HG03064 (cell line): ENCODE measurements at regions not wholly inside any gene's neighbourhood (a gene's known extent, or its start where the extent isn't known, plus 50 kb on each side); places are given as distances from the start of the nearest gene placed in this dataset.
"Not testable (repeated sequence)": the region's sequence is repeated elsewhere in the genome, so short reads cannot be mapped to it uniquely, and the experiment has no call there.

Source experiments
- ATAC-seq: cut with Tn5 transposase; IDR thresholded peaks from one replicate; pipeline ENCODE4 v1.9.1; 2021; ENCODE audit warnings: low read depth; ENCODE audit not compliant: unreplicated experiment

DNA sequence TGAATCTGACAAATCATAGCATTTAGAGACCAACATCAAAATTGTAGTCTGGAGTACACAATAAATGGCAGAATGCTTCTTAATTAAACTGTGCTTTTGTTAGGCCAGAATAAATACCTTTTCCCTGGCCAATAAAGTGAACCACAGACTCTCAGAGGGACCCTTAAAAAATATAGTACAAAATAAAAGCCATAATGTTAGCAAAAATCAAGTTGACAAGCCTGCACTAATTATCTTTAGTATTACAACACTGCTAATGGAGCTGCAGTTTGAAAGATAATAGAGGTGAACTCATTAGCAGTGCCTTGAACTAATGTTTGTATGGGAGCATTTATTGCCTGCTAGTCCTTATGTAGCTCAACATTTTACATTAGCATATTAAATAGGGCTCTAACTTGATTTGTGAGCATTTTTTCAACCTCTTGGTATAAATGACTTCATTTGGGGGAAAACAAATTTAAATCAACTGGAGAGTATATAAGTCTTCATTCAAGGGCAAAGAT, 801.3 kb downstream of the EPHA3 start:
- no peak for ATAC-seq

- ATAC-seq: no peak
Observed at GRCh38 chr3:89912031-89912430, 804.6 kb downstream of the EPHA3 start.

DNA sequence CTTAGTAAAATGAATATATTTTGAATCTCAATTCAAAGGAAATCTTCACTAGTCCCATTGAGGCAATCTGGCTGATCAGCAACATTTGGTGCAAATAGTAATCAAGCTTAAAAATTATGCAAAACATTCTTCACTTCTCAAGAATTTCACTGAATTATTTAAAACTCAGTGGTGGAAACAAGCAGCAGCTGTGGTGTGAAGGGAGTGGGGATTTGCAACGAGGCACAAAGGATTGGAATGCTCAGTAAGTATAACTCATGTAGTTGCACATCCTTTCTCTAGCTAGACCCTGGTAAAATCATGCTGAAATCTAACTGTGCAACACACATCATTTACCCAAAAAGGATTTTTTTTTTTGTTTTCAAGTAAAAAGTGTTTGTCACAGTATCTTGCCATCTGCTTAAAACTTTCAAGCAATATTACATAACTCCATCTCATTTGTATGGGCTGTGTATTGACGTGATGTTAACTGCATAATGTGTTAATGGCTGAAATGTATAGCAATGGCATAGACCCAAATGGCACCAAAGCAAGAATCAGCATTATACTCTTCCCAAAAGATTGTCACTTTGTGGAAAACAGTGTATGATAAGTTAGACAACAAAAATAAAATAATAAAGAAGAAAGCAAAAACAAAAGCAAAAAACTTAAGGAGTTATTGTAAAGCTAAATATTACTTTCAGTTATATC, 816.6 kb downstream of the EPHA3 start:
- ATAC-seq: no peak

DNA sequence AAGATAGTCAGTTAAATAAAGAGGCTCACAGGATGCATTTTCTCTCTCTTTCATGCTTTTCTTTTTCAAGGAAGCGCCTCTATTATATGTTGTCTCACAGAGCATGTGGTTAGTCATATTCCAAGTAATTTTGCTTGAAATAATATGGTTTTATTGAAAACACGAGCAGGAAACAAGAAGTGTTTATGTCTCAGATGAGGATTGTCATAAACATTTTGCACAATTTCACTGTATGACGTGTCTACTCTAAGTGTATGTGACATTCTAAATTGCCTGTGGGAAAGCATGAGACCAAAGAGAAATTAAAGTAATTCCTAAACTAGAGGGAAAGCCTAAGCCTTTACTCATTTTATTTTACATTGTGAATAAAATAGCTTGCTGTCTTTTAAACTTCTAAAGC, 818.6 kb downstream of the EPHA3 start:
- no peak for ATAC-seq

- no peak for ATAC-seq
Observed at GRCh38 chr3:89932882-89933281, 825.5 kb downstream of the EPHA3 start.

DNA sequence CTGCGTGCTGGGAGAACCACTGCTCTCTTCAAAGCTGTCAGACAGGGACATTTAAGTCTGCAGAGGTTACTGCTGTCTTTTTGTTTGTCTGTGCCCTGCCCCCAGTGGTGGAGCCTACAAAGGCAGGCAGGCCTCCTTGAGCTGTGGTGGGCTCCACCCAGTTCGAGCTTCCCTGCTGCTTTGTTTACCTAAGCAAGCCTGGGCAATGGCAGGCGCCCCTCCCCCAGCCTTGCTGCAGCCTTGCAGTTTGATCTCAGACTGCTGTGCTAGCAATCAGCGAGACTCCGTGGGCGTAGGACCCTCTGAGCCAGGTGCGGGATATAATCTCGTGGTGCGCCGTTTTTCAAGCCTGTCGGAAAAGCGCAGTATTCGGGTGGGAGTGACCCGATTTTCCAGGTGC, 837.0 kb downstream of the EPHA3 start:
- ATAC-seq: not testable (repeated sequence)

GRCh38 chr3:89946884-89947283, 839.5 kb downstream of the EPHA3 start:
- no peak for ATAC-seq

- ATAC-seq: no peak
Observed at GRCh38 chr3:89947337-89947954, 840.0 kb downstream of the EPHA3 start.

- no peak for ATAC-seq
Observed at GRCh38 chr3:89948008-89948407, 840.6 kb downstream of the EPHA3 start.

- ATAC-seq: no peak
Observed at GRCh38 chr3:89950772-89951171, 843.4 kb downstream of the EPHA3 start.

DNA sequence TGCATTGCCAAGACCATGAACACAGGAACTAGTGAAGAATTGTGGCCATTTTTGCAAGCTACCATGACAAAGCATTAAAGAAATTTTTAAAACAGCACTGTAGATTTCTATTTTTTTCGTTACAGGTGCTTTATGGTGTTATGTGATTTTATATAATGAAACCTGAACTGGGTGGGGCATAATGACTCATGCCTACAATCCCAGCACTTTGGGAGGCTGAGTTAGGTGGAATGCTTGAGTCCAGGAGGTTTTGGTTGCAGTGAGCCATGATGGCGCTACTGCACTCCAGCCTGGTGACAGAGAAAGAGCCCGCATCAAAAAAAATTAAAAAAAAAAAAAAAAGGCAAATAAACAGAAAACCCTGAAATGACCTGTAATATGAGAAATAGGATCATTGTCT, 846.7 kb downstream of the EPHA3 start:
- ATAC-seq: no peak

DNA sequence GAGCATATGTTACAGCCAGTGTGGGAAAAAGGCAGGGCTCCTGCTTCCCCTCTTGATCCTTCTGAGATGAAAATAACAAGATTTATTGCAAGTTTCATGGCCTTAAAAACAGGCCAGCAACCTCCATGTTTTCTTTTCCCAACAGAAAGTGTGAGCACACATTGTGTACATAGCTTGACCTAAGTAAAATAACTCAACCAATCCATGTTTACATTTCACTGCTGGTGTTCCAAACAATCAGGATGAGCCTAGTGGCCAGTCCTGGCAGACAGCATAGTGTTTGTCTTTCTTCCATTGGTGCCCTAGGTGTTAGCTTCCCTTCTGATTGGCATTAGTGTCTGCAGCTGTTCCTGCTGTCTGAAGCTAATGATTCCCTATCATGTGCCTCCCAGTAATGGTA, 847.7 kb downstream of the EPHA3 start:
- ATAC-seq: no peak

DNA sequence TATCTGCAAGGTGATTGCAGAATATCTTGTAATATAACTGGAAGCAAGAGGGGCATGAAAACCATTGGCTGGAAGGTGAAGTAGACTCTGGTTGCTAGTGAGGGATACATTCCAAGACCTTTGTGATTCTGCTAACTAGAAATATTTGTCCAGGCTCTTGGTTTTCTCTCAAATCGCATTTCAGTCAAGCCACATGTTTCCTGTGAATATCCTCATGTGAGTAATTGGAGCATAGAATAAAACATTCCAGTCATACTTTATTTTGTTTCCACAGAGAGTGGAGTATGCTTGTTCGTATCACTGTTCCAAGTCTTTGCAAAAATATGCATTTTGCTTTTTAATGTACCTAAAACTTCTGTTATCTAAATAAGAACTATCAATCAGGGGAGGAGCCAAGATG, 850.0 kb downstream of the EPHA3 start:
- no peak for ATAC-seq

DNA sequence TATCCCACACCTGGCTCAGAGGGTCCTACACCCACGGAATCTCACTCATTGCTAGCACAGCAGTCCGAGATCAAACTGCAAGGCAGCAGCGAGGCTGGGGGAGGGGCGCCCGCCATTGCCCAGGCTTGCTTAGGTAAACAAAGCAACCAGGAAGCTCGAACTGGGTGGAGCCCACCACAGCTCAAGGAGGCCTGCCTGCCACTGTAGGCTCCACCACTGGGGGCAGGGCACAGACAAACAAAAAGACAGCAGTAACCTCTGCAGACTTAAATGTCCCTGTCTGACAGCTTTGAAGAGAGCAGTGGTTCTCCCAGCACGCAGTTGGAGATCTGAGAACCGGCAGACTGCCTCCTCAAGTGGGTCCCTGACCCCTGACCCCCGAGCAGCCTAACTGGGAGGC, 850.7 kb downstream of the EPHA3 start:
- not testable (repeated sequence) for ATAC-seq

GRCh38 chr3:89964347-89964746, 856.9 kb downstream of the EPHA3 start:
- ATAC-seq: no peak

GRCh38 chr3:89966877-89967665, 859.6 kb downstream of the EPHA3 start:
- ATAC-seq: no peak

DNA sequence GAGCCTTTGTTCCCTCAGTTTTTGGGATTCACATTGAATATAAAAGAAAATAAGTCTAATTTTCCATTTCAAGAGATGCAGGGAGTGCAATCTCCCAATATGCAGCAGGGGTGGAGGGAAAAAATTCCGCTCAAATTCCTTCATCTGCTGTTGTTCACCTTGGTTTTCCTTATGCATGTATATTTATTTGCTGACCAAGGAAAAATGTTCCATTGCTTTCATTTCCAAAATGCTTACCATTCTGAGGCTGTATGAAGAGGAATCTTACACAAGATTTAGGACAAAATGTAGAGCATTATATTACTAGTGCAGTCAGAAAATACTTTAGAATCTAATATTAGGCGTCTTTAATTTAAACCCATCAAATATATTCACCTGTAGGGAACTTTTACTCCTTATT, 863.9 kb downstream of the EPHA3 start:
- no peak for ATAC-seq

- no peak for ATAC-seq
Observed at GRCh38 chr3:89973156-89973555, 865.7 kb downstream of the EPHA3 start.

DNA sequence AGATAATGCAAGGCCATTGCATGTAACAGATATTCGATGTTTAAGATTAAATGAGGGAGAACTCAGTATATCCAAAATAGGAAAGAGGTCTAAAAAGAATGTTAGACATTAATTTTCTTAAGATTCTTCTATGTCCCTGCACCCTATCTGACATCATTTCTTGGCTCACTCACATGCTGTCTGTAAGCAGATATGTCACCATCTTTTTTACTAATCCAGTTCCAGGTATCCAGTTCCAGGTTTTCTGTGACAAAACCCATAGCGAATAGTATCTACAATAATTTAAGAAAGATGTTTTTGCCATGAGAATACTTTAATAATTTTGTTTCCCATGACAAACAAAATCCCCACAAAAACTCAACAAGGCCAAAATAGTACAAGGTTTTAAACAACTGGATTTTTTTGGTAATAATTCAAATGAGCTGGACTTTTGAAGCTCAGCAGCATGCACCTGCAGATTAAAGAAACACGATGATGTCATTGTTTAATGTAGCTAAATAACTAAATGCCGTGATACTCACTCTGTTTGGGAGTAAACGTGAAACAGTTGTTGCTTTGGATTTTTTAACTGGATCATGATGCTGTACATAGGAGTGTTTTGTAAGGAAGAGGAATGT, 867.6 kb downstream of the EPHA3 start:
- no peak for ATAC-seq

- no peak for ATAC-seq
Observed at GRCh38 chr3:89983449-89983848, 876.0 kb downstream of the EPHA3 start.

GRCh38 chr3:90005281-90005847, 897.9 kb downstream of the EPHA3 start:
- ATAC-seq: no peak
